Mucosa of descending colon (tissue), 3 donors: ENCODE measurements at regions not wholly inside any gene's neighbourhood (a gene's known extent, or its start where the extent isn't known, plus 50 kb on each side); places are given as distances from the start of the nearest gene placed in this dataset.

Source experiments
- ATAC-seq: fragments of 200-7000 bp; cut with Tn5 transposase; one replicate; pipeline ENCODE4 v1.9.1; 2020; ENCODE audit warnings: mild to moderate bottlenecking, moderate library complexity
- DNase-seq, 3 donors: peaks; one replicate each; pipeline ENCODE4 v3.0.0-alpha.2; 2020
- H3K36me3 ChIP-seq: fragments of 200-600 bp; one replicate; pipeline ENCODE4 v1.8.0; 2021; ENCODE audit warnings: low read depth, mild to moderate bottlenecking
- H3K4me1 ChIP-seq: fragments of 200-600 bp; one replicate; pipeline ENCODE4 v1.8.0; 2021; ENCODE audit warnings: low read depth, mild to moderate bottlenecking
- H3K4me3 ChIP-seq: fragments of 200-600 bp; one replicate; pipeline ENCODE4 v1.8.0; 2021; ENCODE audit warnings: mild to moderate bottlenecking
- H3K9me3 ChIP-seq: fragments of 200-600 bp; one replicate; pipeline ENCODE4 v1.8.0; 2021; ENCODE audit warnings: mild to moderate bottlenecking
- intact Hi-C, 2 donors: fragments of 100-400 bp; cut with DNase I in 1 of 2; cut with micrococcal nuclease in 1 of 2; formaldehyde crosslinking; loops; one replicate each; pipeline versions ENCODE4 v1.11.0 to v1.11.1; 2022; cut with DNase I, micrococcal nuclease
- TF ChIP-seq, protein P1 (sequence below): fragments of 200-600 bp; IDR thresholded peaks from one replicate; pipeline ENCODE4 v1.8.0; 2022; ENCODE audit warnings: antibody characterized with exemption, mild to moderate bottlenecking
- donor health status: DM: no; HTN: no; CAD: no; lungs with moderate emphysema.
- donor health status: DM: no; HTN: no; CAD: no.
- donor health status: DM: no; HTN: yes; CAD: no.

DNA sequence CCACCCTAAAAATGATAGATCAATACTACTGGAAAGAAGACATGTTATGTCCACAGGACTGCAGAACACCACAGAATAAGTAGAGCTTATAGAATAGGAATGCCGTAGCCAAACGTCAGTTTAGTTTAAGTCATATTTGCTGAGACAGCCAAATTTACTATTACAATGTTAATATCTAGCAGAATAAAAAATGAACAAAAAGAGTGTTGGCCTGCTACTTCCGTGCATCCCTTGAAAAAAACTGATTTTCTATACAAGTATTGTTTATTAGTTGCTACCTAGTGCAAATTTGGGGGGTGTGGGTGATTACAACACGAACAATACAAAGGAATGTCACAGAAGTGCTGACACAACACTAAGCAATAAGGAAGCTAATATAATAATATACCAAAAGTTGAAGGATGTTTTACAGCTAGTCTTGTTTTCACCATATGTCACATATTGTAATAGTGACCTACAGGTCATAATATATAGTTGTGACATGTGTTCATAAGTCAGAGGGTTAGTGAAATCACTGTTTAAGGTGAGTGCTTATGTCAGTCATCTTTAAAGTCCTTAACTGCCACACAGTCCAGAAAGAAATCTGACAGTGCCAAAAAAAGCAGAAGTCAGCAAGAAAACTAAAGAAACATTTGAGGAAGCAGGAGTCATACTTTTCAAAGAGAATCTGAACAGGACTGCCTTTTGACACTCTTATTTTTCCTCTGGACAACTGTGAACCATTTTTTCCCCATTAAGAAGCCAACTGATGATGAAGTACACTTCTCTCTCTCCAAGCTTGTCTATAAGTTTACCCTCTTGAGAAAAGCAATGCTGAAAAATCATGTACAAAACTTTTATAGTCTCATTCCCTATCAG is 376.4 kb downstream of the ZEB2 start:
- DNase-seq (peak in 1 of 3 donors; percentile 4), ATAC-seq (peak; percentile 80)
- TF ChIP-seq, protein P1, sequence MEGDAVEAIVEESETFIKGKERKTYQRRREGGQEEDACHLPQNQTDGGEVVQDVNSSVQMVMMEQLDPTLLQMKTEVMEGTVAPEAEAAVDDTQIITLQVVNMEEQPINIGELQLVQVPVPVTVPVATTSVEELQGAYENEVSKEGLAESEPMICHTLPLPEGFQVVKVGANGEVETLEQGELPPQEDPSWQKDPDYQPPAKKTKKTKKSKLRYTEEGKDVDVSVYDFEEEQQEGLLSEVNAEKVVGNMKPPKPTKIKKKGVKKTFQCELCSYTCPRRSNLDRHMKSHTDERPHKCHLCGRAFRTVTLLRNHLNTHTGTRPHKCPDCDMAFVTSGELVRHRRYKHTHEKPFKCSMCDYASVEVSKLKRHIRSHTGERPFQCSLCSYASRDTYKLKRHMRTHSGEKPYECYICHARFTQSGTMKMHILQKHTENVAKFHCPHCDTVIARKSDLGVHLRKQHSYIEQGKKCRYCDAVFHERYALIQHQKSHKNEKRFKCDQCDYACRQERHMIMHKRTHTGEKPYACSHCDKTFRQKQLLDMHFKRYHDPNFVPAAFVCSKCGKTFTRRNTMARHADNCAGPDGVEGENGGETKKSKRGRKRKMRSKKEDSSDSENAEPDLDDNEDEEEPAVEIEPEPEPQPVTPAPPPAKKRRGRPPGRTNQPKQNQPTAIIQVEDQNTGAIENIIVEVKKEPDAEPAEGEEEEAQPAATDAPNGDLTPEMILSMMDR: no peak
- intact Hi-C loops: no loop called here
- Histone ChIP-seq H3K4me3 (no peak overlapping the region), H3K9me3 (no peaks in the 10 kb centered on the region), H3K36me3 (no peaks in the 10 kb centered on the region), H3K4me1 (no peaks in the 10 kb centered on the region)

DNA sequence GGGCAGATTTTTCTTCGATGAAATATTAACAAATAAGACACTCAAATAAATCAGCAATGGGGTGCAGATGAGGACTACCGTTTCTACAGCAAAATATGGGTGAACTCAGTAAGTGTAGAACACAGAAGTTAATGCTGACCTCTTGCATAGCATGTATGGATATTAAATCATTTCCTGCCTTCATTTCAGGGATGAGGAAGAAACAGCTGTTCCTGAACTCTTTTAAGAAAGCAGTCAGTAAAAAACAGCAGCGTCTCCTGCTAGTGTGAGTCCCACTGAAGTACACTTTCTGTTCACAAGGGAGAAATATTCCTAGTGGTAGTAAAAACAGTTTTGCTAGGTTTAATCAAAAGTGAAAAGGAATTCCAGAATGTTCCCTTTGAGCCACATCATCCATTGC is 379.0 kb downstream of the ZEB2 start:
- Histone ChIP-seq H3K36me3 (no peaks in the 10 kb centered on the region), H3K4me3 (no peak overlapping the region), H3K9me3 (no peaks in the 10 kb centered on the region), H3K4me1 (no peaks in the 10 kb centered on the region)
- no peak for ATAC-seq
- TF ChIP-seq, protein P1: no peak
- no peak for DNase-seq
- intact Hi-C loops: no loop called here

DNA sequence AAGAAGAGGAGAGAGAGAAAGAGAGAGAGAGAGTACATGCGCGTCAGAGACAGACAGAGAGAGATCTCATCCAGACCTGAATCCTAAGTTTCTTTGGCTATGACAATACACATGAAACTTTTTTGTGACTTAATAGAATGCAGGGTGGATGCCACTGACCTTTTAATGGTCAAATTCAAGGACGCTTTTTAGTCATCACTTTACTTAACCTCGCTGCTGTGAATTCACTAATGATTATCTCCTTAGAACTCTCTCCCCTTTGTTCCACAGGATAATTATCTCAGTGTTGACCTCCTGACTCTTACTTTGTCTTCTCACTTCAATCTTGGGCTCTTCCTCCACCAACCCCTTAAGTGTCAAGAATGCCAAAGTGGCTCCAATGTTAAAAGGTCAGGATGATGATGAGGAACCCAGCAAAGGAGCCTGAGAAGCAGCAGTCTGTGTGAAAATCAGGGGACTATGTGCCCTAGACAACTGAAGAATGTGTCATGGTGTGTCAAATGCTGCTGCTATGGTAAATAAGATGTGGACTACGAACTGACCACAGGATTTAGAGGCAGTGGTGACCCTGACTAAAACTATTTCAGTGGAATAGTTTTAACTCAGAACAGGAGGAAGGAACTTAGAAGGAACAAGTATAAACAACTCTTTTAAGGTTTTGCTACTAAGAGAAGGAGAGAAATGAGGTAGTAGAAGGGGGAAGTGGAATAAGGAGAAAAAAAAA is 382.1 kb downstream of the ZEB2 start:
- no peak for ATAC-seq
- H3K36me3 ChIP-seq: no peaks in the 10 kb centered on the region

DNA sequence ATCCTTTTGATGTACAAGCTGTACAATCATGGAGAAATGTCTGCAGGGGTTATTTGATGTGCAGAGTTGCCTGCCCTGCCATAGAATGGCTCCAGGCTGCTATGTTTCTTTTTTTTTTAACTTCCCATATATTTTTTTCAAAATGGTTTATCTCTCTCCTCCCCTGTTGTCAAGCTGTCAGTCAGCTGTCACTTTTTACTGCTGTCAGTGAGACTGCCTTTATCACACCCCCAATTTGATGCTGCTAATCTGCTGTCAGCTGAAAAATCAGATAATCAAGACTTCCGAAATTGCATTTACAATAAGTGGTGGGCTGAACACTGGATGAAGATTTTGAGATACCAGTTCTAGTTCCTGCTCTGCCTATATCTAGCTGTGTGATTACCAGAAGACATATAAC is 382.6 kb downstream of the ZEB2 start:
- ATAC-seq: no peak

More for the DNA sequence above, 382.1 kb downstream of the ZEB2 start:
- TF ChIP-seq, protein P1: no peak
- H3K9me3 ChIP-seq: no peaks in the 10 kb centered on the region
- no peak overlapping the region for H3K4me3 ChIP-seq
- intact Hi-C loops: no loop called here
- H3K4me1 ChIP-seq: no peaks in the 10 kb centered on the region
- no peak for DNase-seq

DNA sequence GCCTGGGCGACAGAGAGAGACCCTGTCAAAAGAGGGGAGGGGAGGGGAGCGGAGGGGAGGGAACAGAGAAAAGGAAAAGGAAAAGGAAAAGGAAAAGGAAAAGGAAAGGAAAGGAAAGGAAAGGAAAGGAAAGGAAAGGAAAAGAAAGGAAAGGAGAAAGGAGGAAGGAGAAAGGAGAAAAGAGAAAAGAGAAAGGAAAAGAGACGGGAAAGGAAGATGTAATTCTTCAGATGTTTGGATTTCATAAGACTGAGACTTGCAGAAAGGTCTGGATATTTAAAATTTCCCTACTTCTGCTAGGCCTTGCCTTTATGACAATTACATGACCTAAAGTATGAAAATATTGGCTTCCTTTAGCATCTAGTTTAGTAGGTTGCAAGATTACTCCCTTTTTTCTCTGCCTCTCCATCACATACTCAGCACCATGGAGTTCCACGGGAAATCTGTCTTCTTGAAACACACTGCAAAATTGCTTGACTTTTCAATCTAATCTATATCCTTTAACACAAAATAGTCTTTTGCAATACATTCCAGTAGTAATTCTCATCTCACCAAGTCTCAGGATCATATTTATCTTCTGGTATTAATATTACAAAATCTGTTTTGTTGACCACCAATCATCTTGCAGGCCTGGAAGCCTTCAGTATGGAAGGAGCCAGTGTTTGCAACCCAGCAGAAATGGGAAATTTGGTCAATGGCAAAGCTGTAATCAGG is 383.5 kb downstream of the ZEB2 start:
- DNase-seq: no peak
- no peak for ATAC-seq
- H3K36me3 ChIP-seq: no peaks in the 10 kb centered on the region
- H3K9me3 ChIP-seq: no peaks in the 10 kb centered on the region
- H3K4me1 ChIP-seq: no peaks in the 10 kb centered on the region
- H3K4me3 ChIP-seq: no peak overlapping the region
- intact Hi-C loops: no loop called here
- TF ChIP-seq, protein P1: no peak

More for the DNA sequence above, 382.6 kb downstream of the ZEB2 start:
- intact Hi-C loops: no loop called here
- TF ChIP-seq, protein P1: no peak
- no peaks in the 10 kb centered on the region for H3K4me1 ChIP-seq
- no peak overlapping the region for H3K4me3 ChIP-seq
- H3K9me3 ChIP-seq: no peaks in the 10 kb centered on the region
- DNase-seq: no peak
- no peaks in the 10 kb centered on the region for H3K36me3 ChIP-seq
